ENCODE measurements at regions not wholly inside any gene's neighbourhood (a gene's known extent, or its start where the extent isn't known, plus 50 kb on each side); places are given as distances from the start of the nearest gene placed in this dataset.

GRCh38 chr10:83734278-83734677 lies 405.0 kb upstream of the GHITM start:
- no peaks in the 10 kb centered on the region; the same call in none of the 2 replicates for H3K9me2 ChIP-seq (ENCODE audit: low read depth, low read length)
- no peak overlapping the region for H2AFZ ChIP-seq (ENCODE audit: low read length)
- no peaks in the 10 kb centered on the region for H3F3A ChIP-seq (ENCODE audit: insufficient read depth, low read length)
- no peaks in the 10 kb centered on the region for H3K4me1 ChIP-seq (ENCODE audit: insufficient read depth, low read length, severe bottlenecking)
- H3K9ac ChIP-seq (ENCODE audit: low read length), result no peak overlapping the region
- H3K4me2 ChIP-seq (ENCODE audit: low read length), result no peak overlapping the region
- no peak overlapping the region for H3K27ac ChIP-seq (ENCODE audit: low read depth, low read length, poor library complexity, severe bottlenecking)
- no peak overlapping the region for H3K4me3 ChIP-seq (ENCODE audit: low read depth, low read length, poor library complexity, severe bottlenecking)
- H3K79me2 ChIP-seq (ENCODE audit: insufficient read depth, low read length), result no peaks in the 10 kb centered on the region
- no peaks in the 10 kb centered on the region for H3K27me3 ChIP-seq (ENCODE audit: insufficient read depth, low read length)
- peaks cover 3% of the 10 kb centered on the region; the same call in 1 of the 2 replicates for H3K9me3 ChIP-seq (ENCODE audit: low read length)
- H3K36me3 ChIP-seq (ENCODE audit: insufficient read depth, low read length), result no peaks in the 10 kb centered on the region
- H4K20me1 ChIP-seq (ENCODE audit: insufficient read depth, low read length), result no peaks in the 10 kb centered on the region
- TF ChIP-seq CTCF (IDR thresholded peaks at IDR 0.05; ENCODE audit: low read length) (no peak), EZH2 (IDR thresholded peaks at IDR 0.05; ENCODE audit: borderline replicate concordance, low read length) (no peak)

- H3K79me2 ChIP-seq (ENCODE audit: insufficient read depth, low read length), result no peaks in the 10 kb centered on the region
- H3F3A ChIP-seq (ENCODE audit: insufficient read depth, low read length), result no peaks in the 10 kb centered on the region
- no peaks in the 10 kb centered on the region for H3K27me3 ChIP-seq (ENCODE audit: insufficient read depth, low read length)
- H2AFZ ChIP-seq (ENCODE audit: low read length), result no peak overlapping the region
- no peak overlapping the region for H3K4me2 ChIP-seq (ENCODE audit: low read length)
- no peaks in the 10 kb centered on the region for H4K20me1 ChIP-seq (ENCODE audit: insufficient read depth, low read length)
- H3K9me3 ChIP-seq (ENCODE audit: low read length), result peaks cover 3% of the 10 kb centered on the region; the same call in 1 of the 2 replicates
- no peak overlapping the region for H3K9ac ChIP-seq (ENCODE audit: low read length)
- no peaks in the 10 kb centered on the region for H3K36me3 ChIP-seq (ENCODE audit: insufficient read depth, low read length)
- H3K4me3 ChIP-seq (ENCODE audit: low read depth, low read length, poor library complexity, severe bottlenecking), result no peak overlapping the region
- H3K27ac ChIP-seq (ENCODE audit: low read depth, low read length, poor library complexity, severe bottlenecking), result no peak overlapping the region
- H3K9me2 ChIP-seq (ENCODE audit: low read depth, low read length), result no peaks in the 10 kb centered on the region; the same call in none of the 2 replicates
- TF ChIP-seq CTCF (IDR thresholded peaks at IDR 0.05; ENCODE audit: low read length), result no peak
- no peak for TF ChIP-seq EZH2 (IDR thresholded peaks at IDR 0.05; ENCODE audit: borderline replicate concordance, low read length)
- H3K4me1 ChIP-seq (ENCODE audit: insufficient read depth, low read length, severe bottlenecking), result no peaks in the 10 kb centered on the region
These were observed 403.3 kb upstream of the GHITM start for GRCh38 chr10:83736008-83736407.

GRCh38 chr10:83750604-83751003 lies 388.7 kb upstream of the GHITM start:
- TF ChIP-seq EZH2 (IDR thresholded peaks at IDR 0.05; ENCODE audit: borderline replicate concordance, low read length), result no peak
- no peak for TF ChIP-seq CTCF (IDR thresholded peaks at IDR 0.05; ENCODE audit: low read length)
- no peak overlapping the region for H3K4me3 ChIP-seq (ENCODE audit: low read depth, low read length, poor library complexity, severe bottlenecking)

More at GRCh38 chr10:83750604-83751003, 388.7 kb upstream of the GHITM start:
- H3K4me1 ChIP-seq (ENCODE audit: insufficient read depth, low read length, severe bottlenecking), result no peaks in the 10 kb centered on the region
- no peaks in the 10 kb centered on the region for H4K20me1 ChIP-seq (ENCODE audit: insufficient read depth, low read length)
- no peak overlapping the region for H3K9ac ChIP-seq (ENCODE audit: low read length)
- H3K27me3 ChIP-seq (ENCODE audit: insufficient read depth, low read length), result no peaks in the 10 kb centered on the region
- no peak overlapping the region for H2AFZ ChIP-seq (ENCODE audit: low read length)
- H3K36me3 ChIP-seq (ENCODE audit: insufficient read depth, low read length), result no peaks in the 10 kb centered on the region
- no peaks in the 10 kb centered on the region for H3F3A ChIP-seq (ENCODE audit: insufficient read depth, low read length)
- no peak overlapping the region for H3K4me2 ChIP-seq (ENCODE audit: low read length)
- peaks cover 7% of the 10 kb centered on the region for H3K9me3 ChIP-seq (ENCODE audit: low read length)
- H3K79me2 ChIP-seq (ENCODE audit: insufficient read depth, low read length), result no peaks in the 10 kb centered on the region
- no peaks in the 10 kb centered on the region for H3K9me2 ChIP-seq (ENCODE audit: low read depth, low read length)
- no peak overlapping the region for H3K27ac ChIP-seq (ENCODE audit: low read depth, low read length, poor library complexity, severe bottlenecking)

Data from OCI-LY1 (cell line).